ENCODE measurements at regions not wholly inside any gene's neighbourhood (a gene's known extent, or its start where the extent isn't known, plus 50 kb on each side); places are given as distances from the start of the nearest gene placed in this dataset.

DNA sequence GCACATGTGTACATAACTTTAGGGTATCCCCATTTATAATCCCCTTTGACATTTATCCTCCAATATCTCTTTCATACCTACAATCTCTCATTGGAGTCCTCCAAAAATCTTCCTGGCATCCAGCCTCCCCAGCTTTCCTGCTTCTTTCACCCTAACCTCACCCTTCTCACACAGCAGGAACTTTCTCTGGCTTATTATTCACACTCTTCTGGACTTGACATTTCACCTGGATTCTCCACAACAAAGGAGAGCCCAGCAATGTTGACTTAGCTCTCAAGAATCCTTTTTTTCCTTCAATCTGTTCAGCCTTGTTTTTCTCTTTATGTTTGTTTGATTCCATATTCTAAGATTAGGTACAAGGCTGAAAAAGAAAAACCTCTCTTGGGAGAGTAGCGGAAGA, 783.6 kb upstream of the ACVR2A start:
- DNase-seq (ENCODE audit: low spot score) = no peak

GRCh38 chr2:147057892-147058490, 786.8 kb upstream of the ACVR2A start:
- no peak for DNase-seq (ENCODE audit: low spot score)

DNA sequence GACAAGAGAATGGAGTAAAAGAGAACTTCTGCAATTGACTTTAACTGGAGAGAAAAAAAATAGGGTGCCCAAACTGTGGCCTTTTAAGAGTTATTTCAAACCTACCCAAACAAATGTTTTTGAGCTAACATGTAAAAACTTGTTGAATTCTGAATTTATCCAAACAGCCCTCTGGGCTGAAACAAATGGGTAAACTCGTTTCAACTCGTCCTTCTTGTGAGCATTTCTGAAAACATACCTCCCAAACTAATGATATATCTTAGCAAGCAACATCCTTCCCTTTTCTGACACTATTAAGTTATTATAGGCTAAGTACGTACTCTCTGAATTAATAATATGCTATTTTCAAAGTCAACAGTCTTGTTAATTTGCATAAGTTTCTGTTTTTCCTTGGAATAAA, 793.0 kb upstream of the ACVR2A start:
- DNase-seq (ENCODE audit: low spot score) = no peak

DNA sequence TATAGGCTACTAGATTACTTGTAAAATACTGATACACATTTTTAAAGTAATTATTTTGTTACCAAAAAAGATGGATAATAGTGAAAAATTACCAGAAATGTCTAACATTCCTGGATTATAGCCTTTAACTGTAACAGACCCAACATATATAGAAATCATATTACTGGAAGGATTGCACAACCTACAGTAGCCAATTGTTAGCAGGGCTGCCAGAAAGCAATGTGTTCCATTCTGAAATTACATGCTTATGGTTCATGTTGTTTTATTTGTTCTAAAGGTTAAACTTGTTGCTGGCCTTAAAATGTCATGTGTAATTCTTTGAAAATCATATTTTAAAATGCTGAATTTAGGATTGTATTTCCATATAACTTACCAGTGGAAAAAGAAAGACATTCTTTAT, 793.6 kb upstream of the ACVR2A start:
- peak; percentile 61 for DNase-seq (ENCODE audit: low spot score)

DNA sequence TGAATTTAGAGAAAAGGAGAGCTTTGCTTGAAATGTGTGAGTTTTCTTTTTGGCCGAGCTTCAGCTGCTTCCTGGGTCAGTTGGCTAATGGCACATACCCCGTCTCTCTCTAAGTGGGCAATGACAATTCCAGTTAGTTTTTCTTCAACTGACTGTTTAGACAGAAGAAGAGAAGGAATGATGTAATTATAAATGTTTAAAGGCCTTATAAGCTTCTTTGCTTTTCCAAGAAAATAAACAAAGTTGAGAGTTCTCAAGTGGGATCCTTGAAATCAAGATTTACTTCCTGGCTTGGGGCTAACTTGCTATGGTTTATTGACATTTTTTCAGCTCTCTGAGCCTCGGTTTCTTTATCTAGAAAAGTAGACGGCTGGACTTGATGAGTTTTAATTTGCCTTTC, 794.9 kb upstream of the ACVR2A start:
- no peak for DNase-seq (ENCODE audit: low spot score)

GRCh38 chr2:147046473-147046872, 798.4 kb upstream of the ACVR2A start:
- no peak for DNase-seq (ENCODE audit: low spot score)

DNA sequence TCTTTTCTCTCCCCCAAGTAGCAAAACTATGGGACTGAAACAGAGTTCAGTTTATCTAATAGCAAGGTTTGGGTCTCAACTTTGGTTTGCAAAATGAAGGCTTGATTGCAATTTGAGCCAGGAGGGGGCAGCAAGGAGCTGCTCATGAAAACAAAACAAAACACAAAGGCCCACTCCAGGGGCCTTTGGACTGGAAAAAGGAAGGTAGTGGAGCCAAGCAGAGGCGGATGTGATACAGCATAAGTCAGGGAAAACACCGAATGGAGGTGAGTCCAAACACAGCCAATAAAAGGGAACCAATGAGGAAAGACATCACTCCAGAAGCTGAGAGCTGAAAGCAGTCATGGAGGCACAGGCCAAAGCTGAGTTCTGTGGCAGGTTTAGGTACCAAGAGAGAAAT, 799.7 kb upstream of the ACVR2A start:
- peak; percentile 40 for DNase-seq (ENCODE audit: low spot score)

DNA sequence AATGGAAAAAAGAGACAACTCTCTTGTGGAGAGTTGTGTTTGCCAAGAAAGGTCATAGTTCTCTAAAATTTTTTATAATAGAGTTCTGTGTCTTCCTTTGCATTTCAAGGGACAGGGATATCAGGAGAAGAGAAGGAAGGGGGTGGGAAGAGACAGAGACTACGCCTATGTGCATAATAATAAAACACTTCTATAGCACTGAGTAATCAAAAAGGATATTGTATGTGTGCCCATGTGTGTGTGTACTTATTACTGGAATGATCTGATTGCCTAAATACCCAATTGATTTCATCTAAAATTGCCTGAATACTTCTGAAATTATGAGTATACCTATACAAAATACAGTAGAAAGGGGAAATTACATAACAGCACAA, 803.7 kb upstream of the ACVR2A start:
- DNase-seq (ENCODE audit: low spot score) = no peak

GRCh38 chr2:147040298-147041120, 804.3 kb upstream of the ACVR2A start:
- DNase-seq (ENCODE audit: low spot score) = no peak

DNA sequence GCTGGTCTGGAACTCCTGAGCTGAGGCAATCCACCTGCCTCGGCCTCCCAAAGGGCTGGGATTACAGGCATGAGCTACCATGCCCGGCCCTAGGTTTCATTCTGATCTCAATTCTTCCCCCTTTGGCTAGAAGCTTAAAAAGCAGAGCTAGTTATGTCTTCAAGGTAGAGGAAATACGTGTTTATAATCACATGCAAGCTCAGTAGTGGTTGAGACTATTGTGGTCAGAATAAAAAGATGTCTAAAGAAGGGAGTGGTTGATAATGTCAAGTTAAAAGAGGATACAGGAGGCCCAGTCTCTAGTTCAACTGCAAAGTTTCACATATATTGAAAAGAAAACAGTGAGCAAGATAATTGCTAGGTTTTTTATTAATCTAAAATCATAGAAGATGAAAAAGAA, 807.8 kb upstream of the ACVR2A start:
- no peak for DNase-seq (ENCODE audit: low spot score)

GRCh38 chr2:147033044-147033443, 811.8 kb upstream of the ACVR2A start:
- no peak for DNase-seq (ENCODE audit: low spot score)

DNA sequence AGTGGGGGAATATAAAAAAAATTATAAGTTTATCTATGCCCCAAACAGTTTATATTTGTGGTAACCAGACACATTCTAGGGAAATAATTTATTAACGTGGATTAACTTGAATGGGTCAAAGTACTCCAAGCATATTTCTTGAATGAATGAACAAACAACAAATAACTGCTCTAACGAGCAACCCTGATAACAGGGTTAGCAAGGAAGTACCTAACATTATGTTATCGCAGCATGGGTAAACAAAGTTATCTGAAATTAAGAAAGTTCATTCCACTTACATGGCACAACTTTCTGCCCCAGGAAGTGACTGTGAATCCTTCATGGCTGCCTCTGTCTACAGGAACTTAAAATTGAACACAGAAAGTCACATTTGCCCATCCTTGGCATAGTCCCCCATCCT, 812.9 kb upstream of the ACVR2A start:
- no peak for DNase-seq (ENCODE audit: low spot score)

DNA sequence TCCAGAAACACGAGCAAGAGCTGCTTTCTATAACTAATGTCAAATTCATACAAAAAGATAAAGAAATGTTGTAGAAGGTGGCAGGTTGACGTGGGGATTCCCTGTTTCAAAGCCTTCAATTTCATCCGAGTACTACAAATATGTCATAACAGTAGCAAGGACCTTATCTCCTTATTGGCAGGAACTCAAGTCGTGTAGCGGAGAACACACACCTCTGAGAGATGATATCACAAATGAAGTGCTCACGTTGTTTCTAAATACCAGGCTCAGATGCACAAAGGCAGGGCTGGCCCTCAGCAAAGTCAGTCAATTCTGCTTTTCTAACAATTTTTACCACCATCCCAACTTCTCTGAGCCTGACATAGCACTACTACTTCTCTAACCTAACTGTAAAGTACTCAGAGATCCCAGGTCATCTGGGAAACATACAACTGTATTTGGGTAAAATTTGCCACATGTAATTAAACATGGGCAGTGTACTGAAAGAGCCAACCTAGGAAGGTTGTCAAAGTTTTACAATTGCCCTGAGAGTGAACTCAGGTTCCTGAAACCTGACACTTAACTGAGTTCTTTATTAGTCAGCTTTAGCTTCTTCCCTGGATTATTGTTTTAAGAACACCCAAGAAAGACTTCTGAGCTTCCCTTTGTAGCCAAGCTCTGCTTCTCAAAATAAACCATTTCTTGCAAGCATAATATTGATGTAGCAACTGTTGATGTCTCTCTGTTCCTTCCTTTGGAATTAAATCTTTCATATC, 813.7 kb upstream of the ACVR2A start:
- no peak for DNase-seq (ENCODE audit: low spot score)

DNA sequence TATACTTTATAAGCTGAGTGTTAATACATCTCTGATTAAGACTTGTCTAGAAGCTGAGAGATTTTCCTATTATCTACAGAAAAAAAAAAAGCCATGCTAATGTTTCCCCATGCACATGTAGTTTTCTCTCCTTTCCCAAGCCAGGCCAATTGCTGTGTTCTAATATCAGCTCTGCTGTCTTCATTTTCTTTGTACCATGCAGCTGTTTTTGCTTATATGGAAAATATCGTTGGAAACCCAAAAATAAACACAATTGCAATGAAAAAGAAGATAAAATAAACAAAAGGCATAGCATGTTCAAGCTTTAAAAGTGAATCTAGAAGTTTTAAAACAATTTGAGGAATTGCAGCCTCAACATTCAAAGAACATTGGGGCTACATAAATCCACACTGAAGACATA, 817.4 kb upstream of the ACVR2A start:
- no peak for DNase-seq (ENCODE audit: low spot score)

GRCh38 chr2:147026664-147027295, 818.0 kb upstream of the ACVR2A start:
- DNase-seq (ENCODE audit: low spot score) = peak; percentile 54

- peak; percentile 49 for DNase-seq (ENCODE audit: low spot score)
These were observed 818.9 kb upstream of the ACVR2A start for GRCh38 chr2:147025646-147026585.

DNA sequence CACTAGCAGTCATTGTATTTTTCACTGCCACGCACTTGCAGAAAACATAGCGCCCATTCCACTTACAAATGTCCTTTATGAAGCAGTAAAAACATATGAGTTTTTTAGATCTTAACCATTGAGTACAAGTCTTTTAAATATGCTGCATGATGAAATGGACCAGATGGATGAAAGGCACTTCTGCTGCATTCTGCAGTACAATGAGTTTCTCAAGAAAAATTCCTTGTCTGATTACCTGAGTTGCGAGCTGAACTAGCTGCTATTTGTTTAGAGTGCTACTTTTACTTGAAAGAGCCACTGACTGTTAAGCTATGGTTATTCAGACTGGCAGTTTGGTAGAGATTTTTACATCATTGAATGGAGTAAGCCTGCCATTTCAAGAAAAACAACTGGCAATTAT, 825.5 kb upstream of the ACVR2A start:
- no peak for DNase-seq (ENCODE audit: low spot score)

DNA sequence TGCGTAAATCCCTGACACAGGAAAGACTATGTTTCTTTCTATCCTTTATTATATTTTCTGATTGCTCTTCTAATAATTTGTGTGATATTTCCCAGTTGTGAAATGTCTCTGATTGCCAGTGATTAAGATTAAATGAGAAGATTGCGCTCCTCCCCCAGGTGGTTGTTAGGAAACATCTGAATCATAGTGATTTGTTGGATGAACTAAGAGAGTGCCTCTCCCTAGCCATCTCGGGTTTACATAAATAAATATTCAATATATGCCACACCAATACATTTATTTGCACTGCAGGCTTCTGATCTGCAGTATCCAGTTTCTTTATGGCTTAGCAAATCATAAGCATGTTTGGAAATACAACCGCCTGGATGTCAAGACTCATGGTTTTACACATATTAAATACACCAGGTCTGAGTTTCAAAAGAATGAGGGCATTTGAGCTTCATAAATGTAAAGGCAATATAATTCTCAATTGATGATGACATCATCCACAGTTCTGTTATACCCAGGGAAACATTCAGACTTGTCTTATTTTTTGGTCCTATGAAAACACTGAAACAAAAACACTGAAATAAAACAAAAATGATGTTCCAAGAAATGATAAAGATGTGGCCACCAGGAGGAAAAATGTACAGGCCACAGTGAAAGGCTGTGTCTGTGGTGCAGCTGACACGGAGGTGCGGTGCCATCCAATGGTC, 826.7 kb upstream of the ACVR2A start:
- DNase-seq (ENCODE audit: low spot score) = no peak

GRCh38 chr2:147016181-147016580, 828.6 kb upstream of the ACVR2A start:
- no peak for DNase-seq (ENCODE audit: low spot score)

DNA sequence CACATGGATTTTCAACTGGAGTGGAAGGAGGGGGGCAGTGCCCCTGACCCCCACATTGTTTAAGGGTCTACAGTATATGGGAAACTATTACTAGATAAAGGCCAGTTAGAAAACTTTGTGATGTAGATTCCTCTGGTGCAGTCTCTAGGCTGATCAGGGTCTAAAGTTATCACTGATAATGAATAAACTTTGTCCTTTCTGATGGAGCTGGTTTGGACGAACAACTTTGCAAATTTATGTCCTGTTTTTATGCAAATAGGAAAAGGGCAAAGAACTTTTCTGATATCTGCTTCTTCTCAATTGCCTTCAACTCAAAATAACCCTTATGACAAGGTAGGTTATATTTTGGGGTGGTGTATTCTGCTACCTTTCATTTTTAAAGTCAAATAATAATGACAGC, 829.2 kb upstream of the ACVR2A start:
- no peak for DNase-seq (ENCODE audit: low spot score)

Measured in GM03348 (cell line).